MM.1S (cell line): ENCODE measurements at regions not wholly inside any gene's neighbourhood (a gene's known extent, or its start where the extent isn't known, plus 50 kb on each side); places are given as distances from the start of the nearest gene placed in this dataset.

ENCODE experiments used
- DNase-seq: peaks from one replicate; pipeline ENCODE4 v3.0.0-alpha.2; 2015
- H2AFZ ChIP-seq: fragments of 300-600 bp; sonication (generic); 2 replicates; pipeline ENCODE4 v1.6.0; 2016; ENCODE audit warnings: antibody characterized with exemption, low read length
- H3F3A ChIP-seq: fragments of 300-600 bp; sonication (generic); 2 replicates; pipeline ENCODE4 v1.6.1; 2016; ENCODE audit warnings: mild to moderate bottlenecking, antibody characterized with exemption, low read length, moderate library complexity, mixed read lengths; ENCODE audit not compliant: insufficient read depth
- H3K27ac ChIP-seq: fragments of 300-600 bp; sonication (generic); 2 replicates; pipeline ENCODE4 v1.5.1; 2016; ENCODE audit warnings: mild to moderate bottlenecking, low read length
- H3K27me3 ChIP-seq: fragments of 300-600 bp; sonication (generic); replicated peaks from 2 replicates; pipeline ENCODE4 v1.6.0; 2016; ENCODE audit warnings: low read length; ENCODE audit not compliant: insufficient read depth
- H3K36me3 ChIP-seq: fragments of 300-600 bp; sonication (generic); replicated peaks from 2 replicates; pipeline ENCODE4 v1.6.1; 2016; ENCODE audit warnings: mild to moderate bottlenecking, low read length, mixed read lengths; ENCODE audit not compliant: insufficient read depth
- H3K4me1 ChIP-seq: fragments of 300-600 bp; sonication (generic); 2 replicates; pipeline ENCODE4 v1.6.1; 2016; ENCODE audit warnings: low read length, mixed read lengths
- H3K4me2 ChIP-seq: fragments of 300-600 bp; sonication (generic); 2 replicates; pipeline ENCODE4 v1.6.0; 2016; ENCODE audit warnings: low read depth, low read length
- H3K4me3 ChIP-seq: fragments of 300-600 bp; sonication (generic); 2 replicates; pipeline ENCODE4 v1.5.1; 2016; ENCODE audit warnings: low read length, mixed read lengths
- H3K79me2 ChIP-seq: fragments of 300-600 bp; sonication (generic); 2 replicates; pipeline ENCODE4 v1.6.1; 2016; ENCODE audit warnings: mixed run types, low read length, mixed read lengths
- H3K9ac ChIP-seq: fragments of 300-600 bp; sonication (generic); 2 replicates; pipeline ENCODE4 v1.6.1; 2016; ENCODE audit warnings: low read length, mixed read lengths
- H3K9me2 ChIP-seq: fragments of 300-600 bp; sonication (generic); replicated peaks from 2 replicates; pipeline ENCODE4 v1.6.1; 2016; ENCODE audit warnings: mild to moderate bottlenecking, low read length, mixed read lengths; ENCODE audit not compliant: insufficient read depth
- H3K9me3 ChIP-seq: fragments of 300-600 bp; sonication (generic); replicated peaks from 2 replicates; pipeline ENCODE4 v1.6.1; 2016; ENCODE audit warnings: mild to moderate bottlenecking, low read length, mixed read lengths; ENCODE audit not compliant: insufficient read depth
- H4K20me1 ChIP-seq: fragments of 300-600 bp; sonication (generic); 2 replicates; pipeline ENCODE4 v1.6.1; 2016; ENCODE audit warnings: mild to moderate bottlenecking, low read length, moderate library complexity, mixed read lengths; ENCODE audit not compliant: insufficient read depth
- CTCF ChIP-seq: fragments of 300-600 bp; sonication (generic); IDR thresholded peaks from 2 replicates; pipeline ENCODE4 v1.5.1; 2016; ENCODE audit warnings: antibody characterized with exemption, low read length, mixed read lengths
- EZH2 ChIP-seq: fragments of 300-600 bp; sonication (generic); optimal IDR thresholded peaks from 2 replicates; pipeline ENCODE3; 2017; ENCODE audit warnings: low read depth, mild to moderate bottlenecking, antibody characterized with exemption, low read length, mixed read lengths
- EZH2phosphoT487 ChIP-seq: fragments of 300-600 bp; sonication (generic); IDR thresholded peaks from 2 replicates; pipeline ENCODE4 v1.6.1; 2018; ENCODE audit warnings: antibody characterized with exemption, low read length

GRCh38 chr2:117342415-117342814, 472.1 kb upstream of the DDX18 start:
- no peak for DNase-seq
- no peaks in the 10 kb centered on the region for H3K9me3 ChIP-seq
- H3K27ac ChIP-seq: no peak overlapping the region
- H3K9me2 ChIP-seq: no peaks in the 10 kb centered on the region
- H2AFZ ChIP-seq: no peak overlapping the region
- no peaks in the 10 kb centered on the region for H3K36me3 ChIP-seq
- no peaks in the 10 kb centered on the region for H4K20me1 ChIP-seq
- TF ChIP-seq CTCF: no peak
- TF ChIP-seq EZH2: no peak
- no peak for TF ChIP-seq EZH2phosphoT487
- H3K9ac ChIP-seq: no peak overlapping the region
- peaks cover 7% of the 10 kb centered on the region for H3F3A ChIP-seq
- no peaks in the 10 kb centered on the region for H3K79me2 ChIP-seq
- no peak overlapping the region for H3K4me2 ChIP-seq
- no peaks in the 10 kb centered on the region for H3K27me3 ChIP-seq
- no peak overlapping the region for H3K4me3 ChIP-seq
- peaks cover 14% of the 10 kb centered on the region for H3K4me1 ChIP-seq

- no peaks in the 10 kb centered on the region for H3K79me2 ChIP-seq
- H4K20me1 ChIP-seq: no peaks in the 10 kb centered on the region
- H3K9me2 ChIP-seq: no peaks in the 10 kb centered on the region
- peak overlapping the region; percentile 21 for H3K4me2 ChIP-seq
- no peak overlapping the region for H3K4me3 ChIP-seq
- TF ChIP-seq CTCF: no peak
- no peak for TF ChIP-seq EZH2
- no peak for TF ChIP-seq EZH2phosphoT487
- H3K36me3 ChIP-seq: no peaks in the 10 kb centered on the region
- no peaks in the 10 kb centered on the region for H3F3A ChIP-seq
- H3K27ac ChIP-seq: peak overlapping the region; percentile 17; the same call in 1 of the 2 replicates
- H3K9ac ChIP-seq: no peak overlapping the region
- H2AFZ ChIP-seq: peak overlapping the region; percentile 50; the same call in 1 of the 2 replicates
- DNase-seq: peak; percentile 64
- H3K9me3 ChIP-seq: no peaks in the 10 kb centered on the region
- H3K4me1 ChIP-seq: peaks cover 12% of the 10 kb centered on the region
- H3K27me3 ChIP-seq: no peaks in the 10 kb centered on the region
Observed at GRCh38 chr2:117349687-117350086, 464.8 kb upstream of the DDX18 start.

- Histone ChIP-seq H4K20me1 (no peaks in the 10 kb centered on the region), H3K4me3 (no peak overlapping the region), H3K4me2 (no peak overlapping the region), H3K79me2 (no peaks in the 10 kb centered on the region), H3K27ac (no peak overlapping the region), H3K27me3 (no peaks in the 10 kb centered on the region), H3K9me2 (no peaks in the 10 kb centered on the region), H3F3A (no peaks in the 10 kb centered on the region), H3K9ac (no peak overlapping the region), H3K4me1 (peaks cover 12% of the 10 kb centered on the region), H3K36me3 (no peaks in the 10 kb centered on the region), H2AFZ (no peak overlapping the region), H3K9me3 (no peaks in the 10 kb centered on the region)
- DNase-seq: no peak
- no peak for TF ChIP-seq EZH2phosphoT487
- TF ChIP-seq EZH2: no peak
- no peak for TF ChIP-seq CTCF
Observed at GRCh38 chr2:117351396-117351795, 463.1 kb upstream of the DDX18 start.
